DOHH2 (cell line): ENCODE measurements at regions not wholly inside any gene's neighbourhood (a gene's known extent, or its start where the extent isn't known, plus 50 kb on each side); places are given as distances from the start of the nearest gene placed in this dataset.

Source experiments
- CTCF ChIP-seq: fragments of 200-600 bp; sonication (generic); IDR thresholded peaks from one replicate; pipeline ENCODE4 v1.5.1; 2014; ENCODE audit warnings: antibody characterized with exemption, mild to moderate bottlenecking, low read depth, low read length; ENCODE audit not compliant: poor library complexity, severe bottlenecking
- EZH2phosphoT487 ChIP-seq: fragments of 200-600 bp; sonication (generic); IDR thresholded peaks from 2 replicates; pipeline ENCODE4 v1.6.1; 2017; ENCODE audit warnings: borderline replicate concordance, mild to moderate bottlenecking, antibody characterized with exemption, low read length, moderate library complexity, mixed read lengths

GRCh38 chr2:59986511-59986910 is 566.9 kb downstream of the BCL11A start:
- TF ChIP-seq EZH2phosphoT487, result no peak
- no peak for TF ChIP-seq CTCF
